GM13976 (cell line): ENCODE measurements at regions not wholly inside any gene's neighbourhood (a gene's known extent, or its start where the extent isn't known, plus 50 kb on each side); places are given as distances from the start of the nearest gene placed in this dataset.
"Not testable (repeated sequence)": the region's sequence is repeated elsewhere in the genome, so short reads cannot be mapped to it uniquely, and the experiment has no call there.

Source experiments
- DNase-seq: peaks from one replicate; pipeline ENCODE4 v3.0.0; 2012; ENCODE audit warnings: low spot score
- in situ Hi-C: fragments of 300-500 bp; cut with MboI; formaldehyde crosslinking; loops from one replicate; pipeline ENCODE4 v1.12.0; 2022; ENCODE audit warnings: low sequenced_read_pairs, mixed read lengths, inconsistent platforms; ENCODE audit not compliant: unreplicated experiment
- TF ChIP-seq, protein P1 (sequence below): IDR thresholded peaks from 2 replicates; pipeline ENCODE4 v1.5.1; 2012; ENCODE audit warnings: borderline replicate concordance, mild to moderate bottlenecking; ENCODE audit not compliant: insufficient read depth; ENCODE audit errors: extremely low read depth, missing control alignments, control extremely low read depth

GRCh38 chr12:88904705-88905104 lies 324.4 kb upstream of the KITLG start:
- in situ Hi-C loops, result no loop called here
- no peak for DNase-seq
- TF ChIP-seq, protein P1, sequence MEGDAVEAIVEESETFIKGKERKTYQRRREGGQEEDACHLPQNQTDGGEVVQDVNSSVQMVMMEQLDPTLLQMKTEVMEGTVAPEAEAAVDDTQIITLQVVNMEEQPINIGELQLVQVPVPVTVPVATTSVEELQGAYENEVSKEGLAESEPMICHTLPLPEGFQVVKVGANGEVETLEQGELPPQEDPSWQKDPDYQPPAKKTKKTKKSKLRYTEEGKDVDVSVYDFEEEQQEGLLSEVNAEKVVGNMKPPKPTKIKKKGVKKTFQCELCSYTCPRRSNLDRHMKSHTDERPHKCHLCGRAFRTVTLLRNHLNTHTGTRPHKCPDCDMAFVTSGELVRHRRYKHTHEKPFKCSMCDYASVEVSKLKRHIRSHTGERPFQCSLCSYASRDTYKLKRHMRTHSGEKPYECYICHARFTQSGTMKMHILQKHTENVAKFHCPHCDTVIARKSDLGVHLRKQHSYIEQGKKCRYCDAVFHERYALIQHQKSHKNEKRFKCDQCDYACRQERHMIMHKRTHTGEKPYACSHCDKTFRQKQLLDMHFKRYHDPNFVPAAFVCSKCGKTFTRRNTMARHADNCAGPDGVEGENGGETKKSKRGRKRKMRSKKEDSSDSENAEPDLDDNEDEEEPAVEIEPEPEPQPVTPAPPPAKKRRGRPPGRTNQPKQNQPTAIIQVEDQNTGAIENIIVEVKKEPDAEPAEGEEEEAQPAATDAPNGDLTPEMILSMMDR, result no peak

- in situ Hi-C loops, result no loop called here
Measured at GRCh38 chr12:88903333-88903732, 323.1 kb upstream of the KITLG start.

GRCh38 chr12:88897723-88898122 lies 317.5 kb upstream of the KITLG start:
- TF ChIP-seq, protein P1, result no peak
- no peak for DNase-seq
- in situ Hi-C loops, result no loop called here

More at GRCh38 chr12:88903333-88903732, 323.1 kb upstream of the KITLG start:
- DNase-seq, result no peak
- TF ChIP-seq, protein P1, result no peak

GRCh38 chr12:88896958-88897357 lies 316.7 kb upstream of the KITLG start:
- DNase-seq, result no peak
- in situ Hi-C loops, result no loop called here
- TF ChIP-seq, protein P1, result no peak

DNA sequence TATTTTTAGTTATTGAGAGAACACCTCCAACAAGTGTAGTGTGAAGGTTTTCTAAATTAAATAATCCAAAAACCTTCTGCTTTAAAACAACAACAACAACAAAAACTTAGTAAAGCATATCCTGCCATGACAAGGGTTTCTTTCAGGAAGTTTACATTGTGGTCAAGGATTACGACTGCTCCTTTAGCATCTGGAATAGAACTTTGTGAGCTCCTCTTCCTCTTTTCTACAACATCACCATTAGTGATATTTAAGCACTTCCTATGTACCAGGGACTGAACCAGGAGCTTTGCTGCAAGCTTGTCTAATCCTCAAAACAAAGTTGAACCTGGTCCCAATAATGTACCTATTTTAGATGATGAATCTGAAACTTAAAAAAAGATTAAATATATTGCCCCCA lies 315.4 kb upstream of the KITLG start:
- TF ChIP-seq, protein P1, result no peak
- no peak for DNase-seq
- in situ Hi-C loops, result no loop called here

- no peak for DNase-seq
- in situ Hi-C loops, result no loop called here
- TF ChIP-seq, protein P1, result no peak
Measured at GRCh38 chr12:88893801-88894200, 313.5 kb upstream of the KITLG start.

- DNase-seq, in situ Hi-C loops: not testable (repeated sequence)
Measured at GRCh38 chr12:88891434-88891833, 311.2 kb upstream of the KITLG start.
